HG02884 (cell line): ENCODE measurements at regions not wholly inside any gene's neighbourhood (a gene's known extent, or its start where the extent isn't known, plus 50 kb on each side); places are given as distances from the start of the nearest gene placed in this dataset.

ENCODE experiments used
- ATAC-seq: cut with Tn5 transposase; IDR thresholded peaks from one replicate; pipeline ENCODE4 v1.9.1; 2021; ENCODE audit warnings: mild to moderate bottlenecking, moderate library complexity; ENCODE audit not compliant: unreplicated experiment

GRCh38 chr1:83813576-83813975 is 185.4 kb downstream of the TTLL7 start:
- no peak for ATAC-seq

GRCh38 chr1:83810144-83810543 is 188.8 kb downstream of the TTLL7 start:
- no peak for ATAC-seq

- no peak for ATAC-seq
Measured at GRCh38 chr1:83808536-83808935, 190.4 kb downstream of the TTLL7 start.

- ATAC-seq, result no peak
Measured at GRCh38 chr1:83807821-83808220, 191.1 kb downstream of the TTLL7 start.

DNA sequence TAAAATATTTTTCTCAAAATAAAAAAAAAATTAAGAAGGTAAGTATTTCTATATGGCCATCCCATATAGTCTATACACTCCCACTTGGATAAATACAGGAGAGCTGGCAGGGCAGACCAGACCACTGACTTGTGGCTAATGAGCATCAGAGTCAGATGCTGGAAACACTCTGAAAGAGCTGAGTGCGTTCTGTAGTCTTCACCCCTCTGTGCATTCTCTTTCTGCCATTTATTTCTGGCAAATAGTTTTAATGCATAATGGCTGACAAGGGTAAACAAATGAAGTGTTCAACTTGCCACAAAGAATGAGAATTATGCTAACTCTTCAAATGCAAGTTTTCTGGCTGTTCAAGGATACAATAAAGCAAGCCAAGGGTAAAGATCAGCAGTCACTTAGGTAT is 191.7 kb downstream of the TTLL7 start:
- no peak for ATAC-seq

GRCh38 chr1:83805921-83806320 is 193.0 kb downstream of the TTLL7 start:
- ATAC-seq, result no peak

DNA sequence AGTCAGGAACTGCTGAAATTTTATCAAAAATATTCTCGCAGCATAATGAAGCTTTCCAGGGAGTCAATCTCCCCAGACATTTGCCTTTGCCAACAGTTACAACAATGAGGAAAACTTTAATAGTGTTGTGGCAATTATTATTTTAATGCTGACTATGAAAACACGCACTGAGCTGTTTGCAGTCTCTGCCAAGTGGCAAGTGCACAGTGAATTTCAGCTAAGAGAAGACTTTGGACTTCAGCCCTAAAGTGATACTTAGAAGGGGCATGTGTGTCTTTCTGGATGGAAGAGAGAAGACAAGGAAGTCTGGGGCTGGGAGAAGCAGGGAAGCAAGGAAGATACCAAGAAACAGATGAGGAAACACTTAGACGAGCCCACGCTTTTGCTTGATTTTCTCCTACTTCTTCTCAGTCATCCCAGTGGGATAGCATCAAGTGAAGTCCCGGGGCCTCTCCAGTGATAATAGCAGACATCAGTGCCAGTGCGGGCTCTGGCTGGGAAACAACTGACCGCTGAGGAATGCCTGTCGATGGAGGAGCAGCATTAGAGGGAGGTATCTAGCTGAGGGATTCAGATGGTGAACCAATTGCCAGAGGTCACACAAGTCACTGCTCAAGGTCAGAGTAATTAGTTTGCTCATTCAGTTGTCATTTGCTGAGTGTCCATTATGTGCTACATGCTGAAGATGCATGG is 196.3 kb downstream of the TTLL7 start:
- no peak for ATAC-seq

- no peak for ATAC-seq
Measured at GRCh38 chr1:83802023-83802422, 196.9 kb downstream of the TTLL7 start.

GRCh38 chr1:83800066-83800465 is 198.9 kb downstream of the TTLL7 start:
- no peak for ATAC-seq

- ATAC-seq, result no peak
Measured at GRCh38 chr1:83799594-83799993, 199.3 kb downstream of the TTLL7 start.

- ATAC-seq, result no peak
Measured at GRCh38 chr1:83798965-83799364, 200.0 kb downstream of the TTLL7 start.

DNA sequence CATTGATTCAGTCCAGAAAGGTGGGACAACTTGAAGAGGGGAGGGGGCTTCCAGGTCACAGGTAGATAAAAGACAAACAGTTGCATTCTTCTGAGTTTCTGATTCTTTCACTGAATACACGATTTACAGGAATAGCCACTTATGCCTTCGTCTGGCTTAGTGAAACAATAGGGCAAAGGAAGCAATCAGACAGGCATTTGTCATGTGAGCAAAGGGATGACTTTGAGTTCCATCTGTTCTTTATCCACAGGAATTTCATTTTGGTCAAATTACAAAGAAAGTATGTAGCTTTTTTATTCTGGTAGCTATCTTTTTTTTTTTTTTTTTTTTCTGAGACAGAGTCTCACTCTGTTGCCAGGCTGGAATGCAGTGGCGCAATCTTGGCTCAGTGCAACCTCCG is 202.5 kb downstream of the TTLL7 start:
- ATAC-seq, result no peak

GRCh38 chr1:83794384-83794783 is 204.5 kb downstream of the TTLL7 start:
- peak; percentile 94 for ATAC-seq

DNA sequence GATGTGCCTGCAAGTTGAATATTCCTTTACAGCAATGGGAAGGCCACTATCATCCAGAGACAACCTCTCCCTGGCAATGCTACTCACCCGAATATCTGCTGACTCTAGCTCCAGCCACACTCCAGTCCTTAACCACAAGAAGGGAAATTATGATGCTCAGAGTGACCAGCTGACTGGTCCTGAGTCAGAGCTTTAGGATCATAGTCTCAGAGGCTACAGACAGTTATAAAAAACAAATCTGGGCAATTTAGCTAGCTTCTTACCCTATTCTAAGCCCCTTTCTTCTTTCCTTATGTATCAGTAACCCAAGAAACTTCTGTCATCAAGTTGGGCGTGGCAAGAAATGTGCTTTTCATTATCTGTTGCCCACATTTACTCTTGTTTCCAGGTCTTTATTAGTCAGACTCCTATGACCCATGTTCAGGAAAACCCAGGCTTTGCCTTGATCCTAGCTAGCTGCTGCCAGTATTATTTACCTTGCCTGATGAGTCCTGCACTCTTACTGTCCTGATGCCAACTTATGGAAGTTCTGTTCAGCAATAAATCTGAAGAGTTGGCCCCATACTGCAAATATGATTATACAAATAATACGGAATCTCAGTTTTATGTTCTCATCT is 207.0 kb downstream of the TTLL7 start:
- ATAC-seq, result no peak

- no peak for ATAC-seq
Measured at GRCh38 chr1:83790446-83790845, 208.5 kb downstream of the TTLL7 start.

DNA sequence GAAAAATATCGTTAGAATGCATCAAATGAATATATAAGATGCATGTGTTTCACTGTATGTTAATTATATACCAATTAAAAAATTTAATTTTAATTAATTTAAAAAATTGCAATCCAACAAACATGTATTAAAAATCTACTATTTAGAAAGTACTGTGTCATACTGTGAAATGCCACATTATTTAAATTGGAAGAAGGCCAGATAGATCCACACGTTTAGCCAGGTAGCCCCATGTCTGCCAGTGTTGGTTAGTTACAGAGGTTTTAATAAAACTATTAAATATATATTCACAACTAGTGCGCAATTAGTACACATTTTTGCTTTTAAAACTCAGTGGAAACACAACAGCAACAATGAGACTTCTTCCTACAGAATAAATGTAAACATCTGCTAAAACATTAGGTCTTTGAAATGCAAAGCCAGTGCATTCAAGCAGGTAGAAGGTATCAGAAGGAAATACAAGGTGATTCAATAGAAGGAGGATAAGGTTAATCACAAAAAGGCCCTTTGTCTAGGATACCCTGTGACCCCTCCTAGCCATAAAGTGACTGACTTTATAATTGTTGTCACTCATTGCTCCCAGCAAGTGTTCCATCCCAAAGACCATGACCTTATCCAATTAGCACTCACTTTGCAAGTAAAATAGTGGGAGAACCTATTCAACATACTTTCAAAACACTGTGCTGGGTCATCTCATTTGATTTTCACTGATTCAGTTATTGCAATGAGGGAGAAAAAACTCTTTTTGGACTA is 211.5 kb downstream of the TTLL7 start:
- no peak for ATAC-seq

- no peak for ATAC-seq
Measured at GRCh38 chr1:83781667-83782066, 217.3 kb downstream of the TTLL7 start.

DNA sequence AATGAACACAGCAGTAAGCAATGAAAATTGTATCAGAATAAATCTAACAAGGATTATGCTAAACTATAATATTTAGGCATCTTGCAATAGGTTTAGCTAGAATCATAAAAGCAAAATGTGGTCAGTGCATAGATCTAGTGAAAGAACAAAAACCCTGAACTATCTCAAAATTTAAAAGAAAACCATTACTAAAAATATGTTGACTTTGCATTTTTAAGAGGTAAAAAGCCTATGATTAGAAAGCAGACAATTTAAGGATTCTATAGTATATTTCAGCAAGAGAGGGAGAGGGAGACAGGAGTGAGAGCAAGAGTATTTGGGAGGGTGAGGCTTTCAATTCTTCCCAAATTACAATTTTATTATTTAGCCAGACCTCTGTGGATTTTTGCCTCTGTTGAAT is 219.4 kb downstream of the TTLL7 start:
- no peak for ATAC-seq

- ATAC-seq, result no peak
Measured at GRCh38 chr1:83777758-83778101, 221.2 kb downstream of the TTLL7 start.

- ATAC-seq, result no peak
Measured at GRCh38 chr1:83776913-83777757, 221.8 kb downstream of the TTLL7 start.

GRCh38 chr1:83775977-83776603 is 222.8 kb downstream of the TTLL7 start:
- no peak for ATAC-seq
